GM12892 (cell line): ENCODE measurements at regions not wholly inside any gene's neighbourhood (a gene's known extent, or its start where the extent isn't known, plus 50 kb on each side); places are given as distances from the start of the nearest gene placed in this dataset.

ENCODE experiments used
- POLR2A ChIP-seq: IDR thresholded peaks from 2 replicates; pipeline ENCODE4 v1.6.1; 2011; ENCODE audit warnings: low read depth, low read length, control low read depth
- TAF1 ChIP-seq: IDR thresholded peaks from 2 replicates; pipeline ENCODE4 v1.6.1; 2011; ENCODE audit warnings: low read depth, mild to moderate bottlenecking, control low read depth, low read length, borderline replicate concordance

- no peak for TF ChIP-seq TAF1
- TF ChIP-seq POLR2A: no peak
Observed at GRCh38 chr11:97007283-97007682, 617.5 kb downstream of the JRKL start.
